BJ (cell line): ENCODE measurements at regions not wholly inside any gene's neighbourhood (a gene's known extent, or its start where the extent isn't known, plus 50 kb on each side); places are given as distances from the start of the nearest gene placed in this dataset.

Experiments
- CTCF ChIA-PET: fragments of 350-600 bp; formaldehyde crosslinking; extraction: SDS; loops from one replicate; lab custom pipeline; 2021; ENCODE audit warnings: antibody characterized with exemption, inconsistent platforms; lab: Yijun Ruan, JAX
- POLR2A ChIA-PET: fragments of 300-600 bp; sonication (Branson Sonifier 250); formaldehyde crosslinking; extraction: SDS; loops from one replicate; lab custom pipeline; 2021; ENCODE audit warnings: antibody characterized with exemption; lab: Charles Lee
- DNase-seq: peaks from one replicate; pipeline ENCODE4 v3.0.0-alpha.2; 2011; ENCODE audit warnings: low read depth
- H3K27me3 ChIP-seq: 2 replicates; pipeline ENCODE4 v1.6.0; 2011; ENCODE audit warnings: low read length; ENCODE audit not compliant: control insufficient read depth, insufficient read depth
- H3K36me3 ChIP-seq: 2 replicates; pipeline ENCODE4 v1.5.1; 2011; ENCODE audit warnings: low read length; ENCODE audit not compliant: control insufficient read depth, insufficient read depth
- H3K4me3 ChIP-seq: 2 replicates; pipeline ENCODE4 v1.5.1; 2011; ENCODE audit warnings: low read depth, mild to moderate bottlenecking, control low read depth, low read length
- TF ChIP-seq, protein P1 (sequence below): IDR thresholded peaks from 2 replicates; pipeline ENCODE4 v1.5.1; 2011; ENCODE audit warnings: low read depth, mild to moderate bottlenecking, control low read depth, inconsistent platforms, low read length, moderate library complexity; ENCODE audit not compliant: insufficient read depth

DNA sequence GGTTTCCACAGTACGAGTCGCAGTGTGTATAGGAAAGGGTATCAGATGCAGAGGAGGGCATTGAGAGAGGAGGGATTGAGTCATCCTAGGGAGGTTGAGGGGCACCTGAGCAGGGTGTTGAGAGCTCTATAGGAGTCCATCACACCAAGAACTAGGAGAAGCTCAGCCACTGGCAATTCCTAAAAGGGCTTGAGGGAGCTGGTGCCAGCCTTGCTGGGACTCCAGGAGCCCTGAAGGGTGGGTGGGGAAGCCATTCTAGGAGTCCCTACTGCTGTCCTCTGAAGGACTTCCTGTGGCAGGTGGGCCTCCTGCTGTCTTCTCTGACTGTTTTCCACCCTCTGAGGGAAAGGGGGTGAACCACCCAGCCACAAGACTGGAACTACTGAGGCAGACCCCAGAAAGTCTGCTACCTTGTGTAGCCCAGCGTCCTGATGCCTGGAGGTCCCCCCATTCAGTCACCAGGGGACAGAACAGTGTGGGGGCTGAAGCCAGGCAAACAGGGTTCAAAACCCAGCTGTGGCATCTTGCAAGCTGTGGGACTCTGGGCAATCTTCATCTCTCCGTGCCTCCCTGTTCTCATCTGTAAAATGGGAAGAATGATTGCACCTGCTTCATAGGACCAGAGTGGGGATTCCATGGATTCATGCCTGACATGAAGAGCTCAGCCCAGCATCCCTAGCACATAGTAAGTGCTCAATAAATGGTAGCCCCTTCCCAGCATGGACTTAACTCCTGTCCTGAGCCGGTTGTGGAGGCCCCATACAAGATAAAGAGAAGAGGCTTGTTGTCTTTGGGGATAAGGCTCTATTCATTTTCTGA, 149.5 kb downstream of the C9orf50 start:
- TF ChIP-seq, protein P1, sequence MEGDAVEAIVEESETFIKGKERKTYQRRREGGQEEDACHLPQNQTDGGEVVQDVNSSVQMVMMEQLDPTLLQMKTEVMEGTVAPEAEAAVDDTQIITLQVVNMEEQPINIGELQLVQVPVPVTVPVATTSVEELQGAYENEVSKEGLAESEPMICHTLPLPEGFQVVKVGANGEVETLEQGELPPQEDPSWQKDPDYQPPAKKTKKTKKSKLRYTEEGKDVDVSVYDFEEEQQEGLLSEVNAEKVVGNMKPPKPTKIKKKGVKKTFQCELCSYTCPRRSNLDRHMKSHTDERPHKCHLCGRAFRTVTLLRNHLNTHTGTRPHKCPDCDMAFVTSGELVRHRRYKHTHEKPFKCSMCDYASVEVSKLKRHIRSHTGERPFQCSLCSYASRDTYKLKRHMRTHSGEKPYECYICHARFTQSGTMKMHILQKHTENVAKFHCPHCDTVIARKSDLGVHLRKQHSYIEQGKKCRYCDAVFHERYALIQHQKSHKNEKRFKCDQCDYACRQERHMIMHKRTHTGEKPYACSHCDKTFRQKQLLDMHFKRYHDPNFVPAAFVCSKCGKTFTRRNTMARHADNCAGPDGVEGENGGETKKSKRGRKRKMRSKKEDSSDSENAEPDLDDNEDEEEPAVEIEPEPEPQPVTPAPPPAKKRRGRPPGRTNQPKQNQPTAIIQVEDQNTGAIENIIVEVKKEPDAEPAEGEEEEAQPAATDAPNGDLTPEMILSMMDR, result no peak
- Histone ChIP-seq H3K4me3 (no peak overlapping the region), H3K27me3 (no peaks in the 10 kb centered on the region), H3K36me3 (no peaks in the 10 kb centered on the region)
- ChIA-PET POLR2A (no interaction called here), CTCF (no interaction called here)
- DNase-seq, result no peak

DNA sequence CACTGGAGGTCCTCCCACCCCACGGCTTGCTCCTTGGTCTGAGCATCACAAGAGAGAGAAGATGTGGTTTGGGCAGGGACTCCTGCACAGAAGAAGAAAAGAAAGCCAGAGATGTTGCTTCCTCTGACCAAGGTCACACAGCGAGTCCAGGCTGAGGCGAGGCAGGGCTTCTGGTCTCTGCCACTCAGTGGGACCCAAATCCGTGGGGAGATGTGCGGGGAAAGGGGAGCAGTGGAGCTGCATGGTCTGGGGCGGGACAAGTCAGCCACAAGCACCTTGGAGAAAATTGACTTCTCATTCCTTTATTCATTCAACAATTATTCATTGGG, 150.9 kb downstream of the C9orf50 start:
- H3K27me3 ChIP-seq, result no peaks in the 10 kb centered on the region
- H3K4me3 ChIP-seq, result no peak overlapping the region
- ChIA-PET CTCF (no interaction called here), POLR2A (no interaction called here)
- TF ChIP-seq, protein P1, result no peak
- no peaks in the 10 kb centered on the region for H3K36me3 ChIP-seq
- no peak for DNase-seq

DNA sequence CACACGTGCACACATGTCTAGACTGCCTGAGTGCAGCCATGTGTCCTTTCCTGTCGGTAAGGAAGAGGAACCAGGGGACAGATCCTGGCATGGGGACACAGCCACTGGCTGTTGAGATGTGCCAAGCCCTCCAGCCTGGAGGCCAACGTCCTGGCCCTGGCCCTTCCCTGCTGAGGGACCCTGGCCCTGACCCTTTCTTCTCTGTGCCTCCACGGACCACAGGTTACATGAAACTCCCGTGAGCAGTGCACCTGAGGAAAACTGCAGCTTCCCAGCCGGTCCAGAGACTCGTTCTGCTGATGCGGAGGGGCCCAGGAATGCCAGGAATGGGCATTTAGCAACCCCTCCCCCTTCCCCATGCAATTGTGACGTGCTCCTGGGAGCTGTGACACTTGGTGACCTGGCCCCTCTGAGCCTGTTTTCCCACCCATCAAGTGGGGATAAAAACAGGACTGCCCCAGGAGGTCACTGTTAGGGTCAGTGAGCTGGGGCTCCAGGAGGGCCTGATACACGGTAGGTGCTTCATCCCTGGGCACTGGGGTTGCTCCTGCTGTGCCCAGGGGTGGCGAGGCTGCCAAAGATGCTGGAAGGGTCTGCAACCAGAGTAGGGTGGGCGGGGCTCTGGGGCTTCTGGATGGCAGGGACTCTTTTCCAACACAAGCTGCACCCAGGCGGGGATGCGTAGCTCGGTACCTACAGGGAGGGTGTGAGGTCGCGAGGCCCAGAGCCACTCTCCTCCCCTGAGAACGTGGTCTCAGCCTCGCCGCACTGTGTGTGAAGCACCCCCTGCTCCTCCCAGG, 151.5 kb downstream of the C9orf50 start:
- CTCF ChIA-PET, result no interaction called here
- Histone ChIP-seq H3K27me3 (no peaks in the 10 kb centered on the region), H3K36me3 (no peaks in the 10 kb centered on the region), H3K4me3 (no peak overlapping the region)
- TF ChIP-seq, protein P1, result no peak
- POLR2A ChIA-PET, result no interaction called here
- no peak for DNase-seq

DNA sequence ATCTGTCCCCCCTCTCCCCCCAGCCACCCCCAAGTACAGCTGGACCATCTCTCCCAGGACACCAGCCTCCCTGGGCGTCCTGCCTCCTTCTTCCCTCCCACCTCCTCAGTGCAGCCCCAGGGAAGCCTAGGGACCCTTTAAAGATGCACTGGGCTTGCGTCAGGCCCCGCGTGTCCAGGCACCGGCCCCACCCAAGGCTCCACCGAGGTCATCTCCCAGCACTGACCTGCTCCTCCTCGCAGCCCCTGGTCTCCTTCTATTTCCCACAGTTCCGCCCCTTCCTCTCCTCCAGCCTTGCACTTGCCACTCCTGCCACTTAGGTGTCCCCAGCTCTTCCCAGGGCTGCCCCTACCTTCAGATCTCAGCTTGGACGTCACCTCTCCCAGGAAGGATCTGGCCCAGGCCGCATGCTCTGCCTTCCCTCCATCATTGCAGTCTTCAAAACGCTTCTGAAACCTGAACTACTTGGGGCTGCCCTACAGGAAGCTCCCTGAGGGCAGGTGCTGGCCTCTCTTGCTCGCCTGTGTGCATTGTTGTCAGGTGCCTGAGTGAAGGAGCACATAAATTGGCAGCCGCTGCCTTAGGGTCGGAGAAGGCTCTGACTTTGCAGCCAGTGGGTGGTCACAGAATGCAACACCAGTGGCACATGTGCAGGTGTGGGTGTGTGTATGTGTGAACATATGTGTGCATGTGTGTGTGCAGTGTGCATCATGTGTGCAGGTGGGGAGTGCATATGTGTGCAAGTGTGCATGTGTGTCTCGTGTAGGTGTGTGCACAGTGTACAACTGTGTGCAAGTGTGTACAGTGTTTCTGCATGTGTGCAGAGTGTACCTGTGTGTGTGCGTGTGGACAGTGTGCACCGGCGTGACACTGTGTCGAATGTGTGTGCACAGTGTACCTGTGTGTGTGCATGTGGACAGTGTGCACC, 152.9 kb downstream of the C9orf50 start:
- Histone ChIP-seq H3K27me3 (no peaks in the 10 kb centered on the region), H3K4me3 (no peak overlapping the region), H3K36me3 (no peaks in the 10 kb centered on the region)
- POLR2A ChIA-PET, result no interaction called here
- TF ChIP-seq, protein P1, result no peak
- CTCF ChIA-PET, result no interaction called here
- no peak for DNase-seq
